ENCODE measurements at regions not wholly inside any gene's neighbourhood (a gene's known extent, or its start where the extent isn't known, plus 50 kb on each side); places are given as distances from the start of the nearest gene placed in this dataset.

DNA sequence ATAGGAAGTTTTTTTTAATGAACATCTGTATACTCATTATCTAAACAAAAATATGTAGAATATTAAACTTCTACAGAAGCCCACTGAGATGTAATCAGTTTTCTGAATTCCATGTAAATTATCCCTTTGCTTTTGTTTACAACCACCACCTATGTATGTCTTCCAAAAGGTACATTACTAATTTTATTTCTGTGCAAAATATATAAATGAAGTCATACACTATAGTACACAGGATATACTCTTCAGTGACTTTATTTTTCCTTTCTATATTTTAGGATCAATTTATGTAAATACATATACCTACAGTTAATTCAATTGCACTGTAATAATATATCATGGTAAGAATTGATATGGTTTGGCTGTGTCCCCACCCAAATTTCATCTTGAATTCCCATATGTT, 1236.9 kb downstream of the DNAJB9 start:
- TF ChIP-seq, protein P1, sequence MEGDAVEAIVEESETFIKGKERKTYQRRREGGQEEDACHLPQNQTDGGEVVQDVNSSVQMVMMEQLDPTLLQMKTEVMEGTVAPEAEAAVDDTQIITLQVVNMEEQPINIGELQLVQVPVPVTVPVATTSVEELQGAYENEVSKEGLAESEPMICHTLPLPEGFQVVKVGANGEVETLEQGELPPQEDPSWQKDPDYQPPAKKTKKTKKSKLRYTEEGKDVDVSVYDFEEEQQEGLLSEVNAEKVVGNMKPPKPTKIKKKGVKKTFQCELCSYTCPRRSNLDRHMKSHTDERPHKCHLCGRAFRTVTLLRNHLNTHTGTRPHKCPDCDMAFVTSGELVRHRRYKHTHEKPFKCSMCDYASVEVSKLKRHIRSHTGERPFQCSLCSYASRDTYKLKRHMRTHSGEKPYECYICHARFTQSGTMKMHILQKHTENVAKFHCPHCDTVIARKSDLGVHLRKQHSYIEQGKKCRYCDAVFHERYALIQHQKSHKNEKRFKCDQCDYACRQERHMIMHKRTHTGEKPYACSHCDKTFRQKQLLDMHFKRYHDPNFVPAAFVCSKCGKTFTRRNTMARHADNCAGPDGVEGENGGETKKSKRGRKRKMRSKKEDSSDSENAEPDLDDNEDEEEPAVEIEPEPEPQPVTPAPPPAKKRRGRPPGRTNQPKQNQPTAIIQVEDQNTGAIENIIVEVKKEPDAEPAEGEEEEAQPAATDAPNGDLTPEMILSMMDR (CRISPR knock-in tag; IDR thresholded peaks at IDR 0.05), result no peak
- no peak for TF ChIP-seq EZH2 (conservative IDR thresholded peaks at IDR 0.05; ENCODE audit: low read depth, low read length)
- no peak for TF ChIP-seq POLR2A (IDR thresholded peaks at IDR 0.05; ENCODE audit: insufficient read depth in 1 of 2, low read depth in 2 of 2, low read length in 2 of 2)
- no peak for TF ChIP-seq RXRA (CRISPR knock-in tag; IDR thresholded peaks at IDR 0.05)
- TF ChIP-seq RAD21 (CRISPR knock-in tag; IDR thresholded peaks at IDR 0.05), result no peak
- no peak for TF ChIP-seq HCFC1 (IDR thresholded peaks at IDR 0.05; ENCODE audit: low read depth, low read length)
- TF ChIP-seq MAZ (IDR thresholded peaks at IDR 0.05; ENCODE audit: borderline replicate concordance, low read depth, low read length), result no peak
- no peak for TF ChIP-seq MAZ (CRISPR knock-in tag; IDR thresholded peaks at IDR 0.05; ENCODE audit: low read depth)
